ENCODE measurements at regions not wholly inside any gene's neighbourhood (a gene's known extent, or its start where the extent isn't known, plus 50 kb on each side); places are given as distances from the start of the nearest gene placed in this dataset.

GRCh38 chr4:29588617-29589016, 1131.6 kb upstream of the PCDH7 start:
- no peak for TF ChIP-seq POLR2AphosphoS5 (IDR thresholded peaks at IDR 0.05; ENCODE audit: low read depth, low read length)
- TF ChIP-seq SIN3A (IDR thresholded peaks at IDR 0.05; ENCODE audit: borderline replicate concordance, insufficient read depth, low read length), result no peak
- no peak for TF ChIP-seq REST (IDR thresholded peaks at IDR 0.05; ENCODE audit: insufficient read depth in 1 of 2, low read depth in 2 of 2, low read length in 2 of 2)
- no peak for TF ChIP-seq TAF1 (IDR thresholded peaks at IDR 0.05; ENCODE audit: borderline replicate concordance, insufficient read depth, low read length)

DNA sequence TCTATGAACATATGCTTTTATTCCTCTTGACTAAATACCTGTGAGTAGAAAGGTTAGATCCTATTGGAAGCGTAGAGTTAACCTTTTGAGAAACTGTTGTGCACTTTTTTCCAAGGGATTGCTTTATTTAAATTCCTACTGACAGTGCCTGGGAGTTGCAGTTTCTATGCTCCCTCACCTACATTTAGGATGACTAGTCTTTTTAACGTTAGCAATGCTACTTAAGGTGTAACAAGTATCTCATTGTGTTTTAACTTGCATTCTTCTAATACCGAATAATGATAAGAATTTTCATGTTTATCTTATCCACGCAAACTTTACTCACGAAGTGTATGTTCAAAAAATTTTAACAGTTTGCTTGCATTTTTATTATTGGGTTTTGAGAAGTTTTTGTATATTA, 1123.9 kb upstream of the PCDH7 start:
- TF ChIP-seq SIN3A (IDR thresholded peaks at IDR 0.05; ENCODE audit: borderline replicate concordance, insufficient read depth, low read length) (no peak), FOXP2 (optimal IDR thresholded peaks at IDR 0.05; ENCODE audit: borderline replicate concordance, extremely low read depth, extremely low read length, insufficient read depth) (no peak), POLR2AphosphoS5 (IDR thresholded peaks at IDR 0.05; ENCODE audit: low read depth, low read length) (no peak), TAF1 (IDR thresholded peaks at IDR 0.05; ENCODE audit: borderline replicate concordance, insufficient read depth, low read length) (no peak), REST (IDR thresholded peaks at IDR 0.05; ENCODE audit: insufficient read depth in 1 of 2, low read depth in 2 of 2, low read length in 2 of 2) (no peak)

DNA sequence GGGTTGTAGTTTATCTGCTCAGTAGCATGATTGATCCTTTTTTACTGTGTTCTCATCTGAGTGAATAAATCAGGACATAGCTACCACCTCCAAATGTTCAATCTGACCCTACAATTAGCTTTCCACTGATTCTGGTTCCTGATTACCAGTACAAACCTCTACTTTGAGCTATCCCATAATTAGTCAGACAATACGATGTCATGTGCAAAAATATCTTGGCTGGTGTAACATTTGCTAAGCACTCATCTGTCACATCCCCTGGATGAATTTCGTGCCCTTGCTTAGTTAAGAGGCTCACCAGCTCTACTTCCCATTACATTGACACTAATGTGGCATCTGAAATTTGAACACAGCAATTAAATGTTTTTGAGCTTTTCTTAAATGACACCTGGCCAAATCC, 1101.0 kb upstream of the PCDH7 start:
- TF ChIP-seq FOXP2 (optimal IDR thresholded peaks at IDR 0.05; ENCODE audit: borderline replicate concordance, extremely low read depth, extremely low read length, insufficient read depth), result no peak
- no peak for TF ChIP-seq REST (IDR thresholded peaks at IDR 0.05; ENCODE audit: insufficient read depth in 1 of 2, low read depth in 2 of 2, low read length in 2 of 2)
- TF ChIP-seq TAF1 (IDR thresholded peaks at IDR 0.05; ENCODE audit: borderline replicate concordance, insufficient read depth, low read length), result no peak
- no peak for TF ChIP-seq SIN3A (IDR thresholded peaks at IDR 0.05; ENCODE audit: borderline replicate concordance, insufficient read depth, low read length)
- TF ChIP-seq POLR2AphosphoS5 (IDR thresholded peaks at IDR 0.05; ENCODE audit: low read depth, low read length), result no peak

GRCh38 chr4:29632199-29632598, 1088.0 kb upstream of the PCDH7 start:
- TF ChIP-seq POLR2AphosphoS5 (IDR thresholded peaks at IDR 0.05; ENCODE audit: low read depth, low read length) (no peak), SIN3A (IDR thresholded peaks at IDR 0.05; ENCODE audit: borderline replicate concordance, insufficient read depth, low read length) (no peak), REST (IDR thresholded peaks at IDR 0.05; ENCODE audit: insufficient read depth in 1 of 2, low read depth in 2 of 2, low read length in 2 of 2) (no peak), TAF1 (IDR thresholded peaks at IDR 0.05; ENCODE audit: borderline replicate concordance, insufficient read depth, low read length) (no peak), FOXP2 (optimal IDR thresholded peaks at IDR 0.05; ENCODE audit: borderline replicate concordance, extremely low read depth, extremely low read length, insufficient read depth) (no peak)

DNA sequence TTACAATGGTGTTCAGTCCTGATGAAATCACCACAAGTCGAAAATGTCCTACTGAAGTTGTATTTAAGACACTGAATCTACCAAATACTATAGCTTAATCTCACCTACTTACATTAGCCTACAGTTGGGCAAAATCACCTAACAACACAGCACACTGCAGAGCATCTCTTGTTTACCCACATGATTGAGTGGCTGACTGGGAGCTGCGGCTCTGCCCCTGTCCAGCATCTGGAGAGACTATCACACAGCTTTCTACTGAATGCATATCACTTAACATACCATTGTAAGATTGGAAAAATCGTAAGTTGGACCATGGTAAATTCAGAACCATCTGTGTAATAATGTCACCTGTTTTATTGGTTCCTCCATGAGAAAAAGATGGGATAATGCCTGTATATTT, 1083.2 kb upstream of the PCDH7 start:
- TF ChIP-seq POLR2AphosphoS5 (IDR thresholded peaks at IDR 0.05; ENCODE audit: low read depth, low read length) (no peak), TAF1 (IDR thresholded peaks at IDR 0.05; ENCODE audit: borderline replicate concordance, insufficient read depth, low read length) (no peak), SIN3A (IDR thresholded peaks at IDR 0.05; ENCODE audit: borderline replicate concordance, insufficient read depth, low read length) (no peak), REST (IDR thresholded peaks at IDR 0.05; ENCODE audit: insufficient read depth in 1 of 2, low read depth in 2 of 2, low read length in 2 of 2) (0 out of 4 replicates have a peak, but pooled peaks of 1 of the 2 experiments have one; percentile 40), FOXP2 (optimal IDR thresholded peaks at IDR 0.05; ENCODE audit: borderline replicate concordance, extremely low read depth, extremely low read length, insufficient read depth) (no peak)

Measured in PFSK-1 (cell line).